ENCODE measurements at regions not wholly inside any gene's neighbourhood (a gene's known extent, or its start where the extent isn't known, plus 50 kb on each side); places are given as distances from the start of the nearest gene placed in this dataset.

- no peak for TF ChIP-seq CTCF (IDR thresholded peaks at IDR 0.05)
- TF ChIP-seq EZH2 (IDR thresholded peaks at IDR 0.05; ENCODE audit: borderline replicate concordance, insufficient read depth, low read depth, low read length, poor library complexity, severe bottlenecking): no peak
Measured at GRCh38 chr4:186871856-186872255, 148.2 kb upstream of the FAT1 start.

Data from B cell (primary cell).